Stimulated activated CD4-positive, alpha-beta T cell treated with anti-CD3 and anti-CD28 coated beads, TNF-alpha, amount 100 ng/mL, for 1 hour (primary cell): ENCODE measurements at regions not wholly inside any gene's neighbourhood (a gene's known extent, or its start where the extent isn't known, plus 50 kb on each side); places are given as distances from the start of the nearest gene placed in this dataset.

ENCODE experiments used
- DNase-seq, 3 donors: peaks; one replicate each; pipeline ENCODE4 v3.0.0-alpha.2; 2020; ENCODE audit warnings: low read depth in 3 of 3, low spot score in 1 of 3

GRCh38 chr9:20200581-20200980 is 411.7 kb upstream of the SLC24A2 start:
- no peak for DNase-seq

- DNase-seq = no peak
Measured at GRCh38 chr9:20199111-20199510, 410.3 kb upstream of the SLC24A2 start.

GRCh38 chr9:20197976-20198685 is 409.3 kb upstream of the SLC24A2 start:
- no peak for DNase-seq

GRCh38 chr9:20191228-20191840 is 402.5 kb upstream of the SLC24A2 start:
- no peak for DNase-seq

GRCh38 chr9:20189871-20190270 is 401.0 kb upstream of the SLC24A2 start:
- no peak for DNase-seq

- no peak for DNase-seq
Measured at GRCh38 chr9:20188616-20189369, 400.0 kb upstream of the SLC24A2 start.

- DNase-seq = no peak
Measured at GRCh38 chr9:20187318-20187717, 398.5 kb upstream of the SLC24A2 start.

GRCh38 chr9:20186823-20187222 is 398.0 kb upstream of the SLC24A2 start:
- DNase-seq = no peak

GRCh38 chr9:20186231-20186630 is 397.4 kb upstream of the SLC24A2 start:
- DNase-seq = no peak

- no peak for DNase-seq
Measured at GRCh38 chr9:20184541-20184940, 395.7 kb upstream of the SLC24A2 start.

- no peak for DNase-seq
Measured at GRCh38 chr9:20178679-20179078, 389.8 kb upstream of the SLC24A2 start.

GRCh38 chr9:20178197-20178596 is 389.4 kb upstream of the SLC24A2 start:
- no peak for DNase-seq

GRCh38 chr9:20170122-20170521 is 381.3 kb upstream of the SLC24A2 start:
- no peak for DNase-seq

GRCh38 chr9:20152151-20152725 is 363.4 kb upstream of the SLC24A2 start:
- DNase-seq = no peak

- DNase-seq = no peak
Measured at GRCh38 chr9:20148416-20148815, 359.6 kb upstream of the SLC24A2 start.

GRCh38 chr9:20144197-20144596 is 355.4 kb upstream of the SLC24A2 start:
- DNase-seq = no peak

GRCh38 chr9:20139763-20140290 is 351.0 kb upstream of the SLC24A2 start:
- DNase-seq = no peak

GRCh38 chr9:20138841-20139240 is 350.0 kb upstream of the SLC24A2 start:
- no peak for DNase-seq

- no peak for DNase-seq
Measured at GRCh38 chr9:20138116-20138515, 349.3 kb upstream of the SLC24A2 start.

GRCh38 chr9:20137425-20137824 is 348.6 kb upstream of the SLC24A2 start:
- no peak for DNase-seq

GRCh38 chr9:20135119-20135697 is 346.4 kb upstream of the SLC24A2 start:
- DNase-seq = no peak
